ENCODE measurements at regions not wholly inside any gene's neighbourhood (a gene's known extent, or its start where the extent isn't known, plus 50 kb on each side); places are given as distances from the start of the nearest gene placed in this dataset.

- Histone ChIP-seq H2BK15ac (ENCODE audit: low read depth, poor library complexity, severe bottlenecking) (no peak overlapping the region), H2AFZ (ENCODE audit: low read depth, low read length) (no peak overlapping the region), H4K8ac (ENCODE audit: low read length) (no peak overlapping the region), H2BK5ac (ENCODE audit: low read depth, low read length, poor library complexity, severe bottlenecking) (no peak overlapping the region), H3K9ac (ENCODE audit: low read length) (no peak overlapping the region), H3K9me3 (ENCODE audit: control insufficient read depth, low read length) (no peaks in the 10 kb centered on the region), H3K23ac (ENCODE audit: low read length in 2 of 2) (no peak overlapping the region), H2AK5ac (ENCODE audit: low read length, severe bottlenecking) (no peak overlapping the region), H4K91ac (ENCODE audit: low read length) (no peak overlapping the region), H3K4me3 (ENCODE audit: insufficient read depth in 1 of 2, low read depth in 1 of 2, low read length in 2 of 2) (peak overlapping the region in 1 of 2 experiments; percentile 33), H3K14ac (ENCODE audit: low read length in 2 of 2) (no peak overlapping the region), H3K4me1 (ENCODE audit: control insufficient read depth, insufficient read depth, low read depth, low read length) (no peaks in the 10 kb centered on the region), H3K4ac (ENCODE audit: low read depth in 1 of 2, low read length in 2 of 2) (no peak overlapping the region), H2BK12ac (ENCODE audit: low read length in 2 of 2) (no peak overlapping the region), H3K36me3 (ENCODE audit: control insufficient read depth in 1 of 2, insufficient read depth in 2 of 2, low read depth in 1 of 2, low read length in 2 of 2) (no peaks in the 10 kb centered on the region), H3K4me2 (ENCODE audit: low read length, poor library complexity, severe bottlenecking) (no peak overlapping the region), H3K79me1 (replicated peaks; ENCODE audit: low read length, poor library complexity, severe bottlenecking) (no peaks in the 10 kb centered on the region), H3K27me3 (ENCODE audit: control insufficient read depth in 1 of 2, insufficient read depth in 1 of 2, low read length in 2 of 2) (no peaks in the 10 kb centered on the region), H3K18ac (ENCODE audit: low read depth in 1 of 2, low read length in 2 of 2) (peak overlapping the region in 1 of 2 experiments; percentile 54), H2BK120ac (ENCODE audit: low read depth, low read length) (no peak overlapping the region), H3K27ac (ENCODE audit: low read length, poor library complexity, severe bottlenecking) (no peak overlapping the region)
- peak; percentile 29 for DNase-seq
- WGBS: 100% methylated on average over 2 of the region's 2 CpGs
Measured at GRCh38 chr2:145546091-145546490, 1026.2 kb upstream of the ZEB2 start.

- H2BK120ac ChIP-seq (ENCODE audit: low read depth, low read length): no peak overlapping the region
- no peak overlapping the region for H3K4me3 ChIP-seq (ENCODE audit: insufficient read depth in 1 of 2, low read depth in 1 of 2, low read length in 2 of 2)
- no peak for DNase-seq
- H3K14ac ChIP-seq (ENCODE audit: low read length in 2 of 2): no peak overlapping the region
- H2BK15ac ChIP-seq (ENCODE audit: low read depth, poor library complexity, severe bottlenecking): no peak overlapping the region
- H3K36me3 ChIP-seq (ENCODE audit: control insufficient read depth in 1 of 2, insufficient read depth in 2 of 2, low read depth in 1 of 2, low read length in 2 of 2): no peaks in the 10 kb centered on the region
- H3K4ac ChIP-seq (ENCODE audit: low read depth in 1 of 2, low read length in 2 of 2): no peak overlapping the region
- no peaks in the 10 kb centered on the region for H3K27me3 ChIP-seq (ENCODE audit: control insufficient read depth in 1 of 2, insufficient read depth in 1 of 2, low read length in 2 of 2)
- H3K4me1 ChIP-seq (ENCODE audit: control insufficient read depth, insufficient read depth, low read depth, low read length): no peaks in the 10 kb centered on the region
- WGBS: 95% methylated on average over 4 of the region's 5 CpGs
- no peaks in the 10 kb centered on the region for H3K9me3 ChIP-seq (ENCODE audit: control insufficient read depth, low read length)
- no peak overlapping the region for H2AK5ac ChIP-seq (ENCODE audit: low read length, severe bottlenecking)
- H3K9ac ChIP-seq (ENCODE audit: low read length): no peak overlapping the region
- no peaks in the 10 kb centered on the region for H3K79me1 ChIP-seq (replicated peaks; ENCODE audit: low read length, poor library complexity, severe bottlenecking)
- H2BK12ac ChIP-seq (ENCODE audit: low read length in 2 of 2): no peak overlapping the region
- H2BK5ac ChIP-seq (ENCODE audit: low read depth, low read length, poor library complexity, severe bottlenecking): no peak overlapping the region
- H4K91ac ChIP-seq (ENCODE audit: low read length): no peak overlapping the region
- H3K27ac ChIP-seq (ENCODE audit: low read length, poor library complexity, severe bottlenecking): no peak overlapping the region
- no peak overlapping the region for H3K18ac ChIP-seq (ENCODE audit: low read depth in 1 of 2, low read length in 2 of 2)
- H4K8ac ChIP-seq (ENCODE audit: low read length): no peak overlapping the region
- no peak overlapping the region for H3K4me2 ChIP-seq (ENCODE audit: low read length, poor library complexity, severe bottlenecking)
- H3K23ac ChIP-seq (ENCODE audit: low read length in 2 of 2): no peak overlapping the region
- no peak overlapping the region for H2AFZ ChIP-seq (ENCODE audit: low read depth, low read length)
Measured at GRCh38 chr2:145543856-145544255, 1023.9 kb upstream of the ZEB2 start.

- no peaks in the 10 kb centered on the region for H3K4me1 ChIP-seq (ENCODE audit: control insufficient read depth, insufficient read depth, low read depth, low read length)
- H3K4ac ChIP-seq (ENCODE audit: low read depth in 1 of 2, low read length in 2 of 2): no peak overlapping the region
- no peak overlapping the region for H3K14ac ChIP-seq (ENCODE audit: low read length in 2 of 2)
- no peak overlapping the region for H2BK12ac ChIP-seq (ENCODE audit: low read length in 2 of 2)
- 100% methylated on average over 1 of the region's 2 CpGs for whole genome bisulfite sequencing
- H3K9ac ChIP-seq (ENCODE audit: low read length): no peak overlapping the region
- no peak overlapping the region for H3K27ac ChIP-seq (ENCODE audit: low read length, poor library complexity, severe bottlenecking)
- DNase-seq: no peak
- no peak overlapping the region for H3K18ac ChIP-seq (ENCODE audit: low read depth in 1 of 2, low read length in 2 of 2)
- H3K36me3 ChIP-seq (ENCODE audit: control insufficient read depth in 1 of 2, insufficient read depth in 2 of 2, low read depth in 1 of 2, low read length in 2 of 2): no peaks in the 10 kb centered on the region
- H2AFZ ChIP-seq (ENCODE audit: low read depth, low read length): no peak overlapping the region
- no peaks in the 10 kb centered on the region for H3K79me1 ChIP-seq (replicated peaks; ENCODE audit: low read length, poor library complexity, severe bottlenecking)
- H3K27me3 ChIP-seq (ENCODE audit: control insufficient read depth in 1 of 2, insufficient read depth in 1 of 2, low read length in 2 of 2): no peaks in the 10 kb centered on the region
- no peak overlapping the region for H4K91ac ChIP-seq (ENCODE audit: low read length)
- no peak overlapping the region for H2BK120ac ChIP-seq (ENCODE audit: low read depth, low read length)
- H2BK15ac ChIP-seq (ENCODE audit: low read depth, poor library complexity, severe bottlenecking): no peak overlapping the region
- H3K9me3 ChIP-seq (ENCODE audit: control insufficient read depth, low read length): no peaks in the 10 kb centered on the region
- H3K4me2 ChIP-seq (ENCODE audit: low read length, poor library complexity, severe bottlenecking): no peak overlapping the region
- no peak overlapping the region for H4K8ac ChIP-seq (ENCODE audit: low read length)
- no peak overlapping the region for H3K23ac ChIP-seq (ENCODE audit: low read length in 2 of 2)
- H2AK5ac ChIP-seq (ENCODE audit: low read length, severe bottlenecking): no peak overlapping the region
- no peak overlapping the region for H2BK5ac ChIP-seq (ENCODE audit: low read depth, low read length, poor library complexity, severe bottlenecking)
- H3K4me3 ChIP-seq (ENCODE audit: insufficient read depth in 1 of 2, low read depth in 1 of 2, low read length in 2 of 2): no peak overlapping the region
Measured at GRCh38 chr2:145543155-145543554, 1023.2 kb upstream of the ZEB2 start.

GRCh38 chr2:145541028-145541427, 1021.1 kb upstream of the ZEB2 start:
- Histone ChIP-seq H3K27ac (ENCODE audit: low read length, poor library complexity, severe bottlenecking) (no peak overlapping the region), H3K18ac (ENCODE audit: low read depth in 1 of 2, low read length in 2 of 2) (no peak overlapping the region), H2BK120ac (ENCODE audit: low read depth, low read length) (no peak overlapping the region), H3K4me1 (ENCODE audit: control insufficient read depth, insufficient read depth, low read depth, low read length) (no peaks in the 10 kb centered on the region), H4K91ac (ENCODE audit: low read length) (no peak overlapping the region), H3K4me3 (ENCODE audit: insufficient read depth in 1 of 2, low read depth in 1 of 2, low read length in 2 of 2) (no peak overlapping the region), H3K36me3 (ENCODE audit: control insufficient read depth in 1 of 2, insufficient read depth in 2 of 2, low read depth in 1 of 2, low read length in 2 of 2) (no peaks in the 10 kb centered on the region), H3K79me1 (replicated peaks; ENCODE audit: low read length, poor library complexity, severe bottlenecking) (no peaks in the 10 kb centered on the region), H2AFZ (ENCODE audit: low read depth, low read length) (no peak overlapping the region), H2BK5ac (ENCODE audit: low read depth, low read length, poor library complexity, severe bottlenecking) (no peak overlapping the region), H3K27me3 (ENCODE audit: control insufficient read depth in 1 of 2, insufficient read depth in 1 of 2, low read length in 2 of 2) (no peaks in the 10 kb centered on the region), H3K23ac (ENCODE audit: low read length in 2 of 2) (no peak overlapping the region), H3K9me3 (ENCODE audit: control insufficient read depth, low read length) (no peaks in the 10 kb centered on the region), H2AK5ac (ENCODE audit: low read length, severe bottlenecking) (no peak overlapping the region), H2BK12ac (ENCODE audit: low read length in 2 of 2) (no peak overlapping the region), H3K9ac (ENCODE audit: low read length) (no peak overlapping the region), H3K4ac (ENCODE audit: low read depth in 1 of 2, low read length in 2 of 2) (no peak overlapping the region), H4K8ac (ENCODE audit: low read length) (no peak overlapping the region), H3K4me2 (ENCODE audit: low read length, poor library complexity, severe bottlenecking) (no peak overlapping the region), H2BK15ac (ENCODE audit: low read depth, poor library complexity, severe bottlenecking) (no peak overlapping the region), H3K14ac (ENCODE audit: low read length in 2 of 2) (no peak overlapping the region)
- 98% methylated on average over 2 of the region's 2 CpGs for WGBS
- no peak for DNase-seq
